Umbilical cord (tissue), 1 donor: ENCODE measurements at regions not wholly inside any gene's neighbourhood (a gene's known extent, or its start where the extent isn't known, plus 50 kb on each side); places are given as distances from the start of the nearest gene placed in this dataset.

Experiments
- DNase-seq: peaks from one replicate; pipeline ENCODE4 v3.0.0-alpha.2; 2015; ENCODE audit warnings: low spot score

GRCh38 chr9:103904242-103904641 is 189.9 kb upstream of the SMC2 start:
- no peak for DNase-seq

- no peak for DNase-seq
These were observed 180.2 kb upstream of the SMC2 start for GRCh38 chr9:103913899-103914298.

- DNase-seq, result no peak
These were observed 174.4 kb upstream of the SMC2 start for GRCh38 chr9:103919605-103920209.

GRCh38 chr9:103928442-103928841 is 165.7 kb upstream of the SMC2 start:
- peak; percentile 42 for DNase-seq

- no peak for DNase-seq
These were observed 153.0 kb upstream of the SMC2 start for GRCh38 chr9:103941104-103941503.

GRCh38 chr9:103942200-103942599 is 151.9 kb upstream of the SMC2 start:
- no peak for DNase-seq

GRCh38 chr9:103942651-103943050 is 151.5 kb upstream of the SMC2 start:
- DNase-seq, result no peak

GRCh38 chr9:103949096-103949495 is 145.0 kb upstream of the SMC2 start:
- no peak for DNase-seq

- DNase-seq, result no peak
These were observed 116.9 kb upstream of the SMC2 start for GRCh38 chr9:103977163-103977562.

GRCh38 chr9:103978396-103978795 is 115.7 kb upstream of the SMC2 start:
- no peak for DNase-seq

GRCh38 chr9:103981912-103982311 is 112.2 kb upstream of the SMC2 start:
- no peak for DNase-seq

- no peak for DNase-seq
These were observed 109.0 kb upstream of the SMC2 start for GRCh38 chr9:103985077-103985476.

GRCh38 chr9:103988821-103989220 is 105.3 kb upstream of the SMC2 start:
- DNase-seq, result no peak

GRCh38 chr9:103990311-103990710 is 103.8 kb upstream of the SMC2 start:
- DNase-seq, result no peak

GRCh38 chr9:103991001-103991400 is 103.1 kb upstream of the SMC2 start:
- DNase-seq, result no peak

GRCh38 chr9:103991698-103992097 is 102.4 kb upstream of the SMC2 start:
- peak; percentile 32 for DNase-seq

GRCh38 chr9:103992938-103993579 is 101.0 kb upstream of the SMC2 start:
- no peak for DNase-seq

- no peak for DNase-seq
These were observed 96.2 kb upstream of the SMC2 start for GRCh38 chr9:103997856-103998370.

GRCh38 chr9:103999375-104000062 is 94.6 kb upstream of the SMC2 start:
- DNase-seq, result no peak

- no peak for DNase-seq
These were observed 84.3 kb upstream of the SMC2 start for GRCh38 chr9:104009826-104010225.

GRCh38 chr9:104022083-104022482 is 72.0 kb upstream of the SMC2 start:
- no peak for DNase-seq

GRCh38 chr9:104025104-104025503 is 69.0 kb upstream of the SMC2 start:
- no peak for DNase-seq

GRCh38 chr9:104025945-104026344 is 68.2 kb upstream of the SMC2 start:
- DNase-seq, result no peak
